HEK293T (cell line): ENCODE measurements at regions not wholly inside any gene's neighbourhood (a gene's known extent, or its start where the extent isn't known, plus 50 kb on each side); places are given as distances from the start of the nearest gene placed in this dataset.

ENCODE experiments used
- FOXA1 ChIP-seq: fragments of 450-650 bp; IDR thresholded peaks from 2 replicates; pipeline ENCODE4 v1.6.1; 2016; ENCODE audit warnings: mild to moderate bottlenecking
- FOXM1 ChIP-seq: fragments of 450-650 bp; IDR thresholded peaks from 2 replicates; pipeline ENCODE4 v1.6.1; 2017; ENCODE audit warnings: mild to moderate bottlenecking, borderline replicate concordance
- HDGF ChIP-seq: fragments of 450-650 bp; IDR thresholded peaks from 2 replicates; pipeline ENCODE4 v1.6.1; 2017; ENCODE audit warnings: antibody characterized with exemption, borderline replicate concordance
- SUZ12 ChIP-seq: fragments of 450-650 bp; IDR thresholded peaks from 2 replicates; pipeline ENCODE4 v1.6.1; 2016; ENCODE audit warnings: mild to moderate bottlenecking
- TARDBP ChIP-seq: fragments of 450-650 bp; IDR thresholded peaks from 2 replicates; pipeline ENCODE4 v1.6.1; 2016
- ZNF384 ChIP-seq: fragments of 450-650 bp; IDR thresholded peaks from 2 replicates; pipeline ENCODE4 v1.6.1; 2016

- no peak for TF ChIP-seq ZNF384
- TF ChIP-seq TARDBP = no peak
- TF ChIP-seq HDGF = no peak
- no peak for TF ChIP-seq FOXM1
- no peak for TF ChIP-seq FOXA1
- no peak for TF ChIP-seq SUZ12
Measured at GRCh38 chr10:65845916-65846315, 1079.9 kb upstream of the LRRTM3 start.
